Ovary (tissue), 3 donors: ENCODE measurements at regions not wholly inside any gene's neighbourhood (a gene's known extent, or its start where the extent isn't known, plus 50 kb on each side); places are given as distances from the start of the nearest gene placed in this dataset.

Experiments used
- POLR2A ChIP-seq: fragments of 450-650 bp; IDR thresholded peaks from one replicate; pipeline ENCODE4 v1.6.1; 2017; ENCODE audit warnings: antibody characterized with exemption, mild to moderate bottlenecking, moderate library complexity
- TF ChIP-seq, protein P1 (sequence below), 3 donors: fragments of 450-650 bp in 2 of 3; fragments of 200-600 bp in 1 of 3; IDR thresholded peaks; one replicate each; pipeline versions ENCODE4 v1.5.1 to v1.8.0; 2016 to 2022; ENCODE audit warnings: antibody characterized with exemption in 3 of 3, mild to moderate bottlenecking in 1 of 3
- donor health status: DM: no; HTN: no; CAD: no.

DNA sequence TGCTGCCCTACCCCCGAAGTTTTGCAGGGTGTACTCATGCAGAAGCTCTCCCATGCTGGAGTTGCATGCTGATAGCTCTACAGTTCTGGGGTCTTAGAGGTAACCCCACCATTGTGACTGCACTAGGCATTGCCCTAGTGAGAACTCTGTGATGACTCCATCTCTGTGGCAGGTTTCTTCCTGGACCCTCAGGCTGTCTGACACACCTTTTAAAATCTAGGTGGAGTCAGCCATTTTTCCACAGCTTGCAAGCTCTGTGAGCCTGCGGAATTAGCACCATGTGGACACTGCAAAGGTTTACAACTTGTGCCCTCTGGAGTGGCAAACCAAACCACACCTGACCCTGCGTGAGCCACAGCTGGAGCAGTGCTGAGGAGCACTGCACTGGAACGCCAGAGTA lies 636.2 kb upstream of the SPRY2 start:
- TF ChIP-seq, protein P1, sequence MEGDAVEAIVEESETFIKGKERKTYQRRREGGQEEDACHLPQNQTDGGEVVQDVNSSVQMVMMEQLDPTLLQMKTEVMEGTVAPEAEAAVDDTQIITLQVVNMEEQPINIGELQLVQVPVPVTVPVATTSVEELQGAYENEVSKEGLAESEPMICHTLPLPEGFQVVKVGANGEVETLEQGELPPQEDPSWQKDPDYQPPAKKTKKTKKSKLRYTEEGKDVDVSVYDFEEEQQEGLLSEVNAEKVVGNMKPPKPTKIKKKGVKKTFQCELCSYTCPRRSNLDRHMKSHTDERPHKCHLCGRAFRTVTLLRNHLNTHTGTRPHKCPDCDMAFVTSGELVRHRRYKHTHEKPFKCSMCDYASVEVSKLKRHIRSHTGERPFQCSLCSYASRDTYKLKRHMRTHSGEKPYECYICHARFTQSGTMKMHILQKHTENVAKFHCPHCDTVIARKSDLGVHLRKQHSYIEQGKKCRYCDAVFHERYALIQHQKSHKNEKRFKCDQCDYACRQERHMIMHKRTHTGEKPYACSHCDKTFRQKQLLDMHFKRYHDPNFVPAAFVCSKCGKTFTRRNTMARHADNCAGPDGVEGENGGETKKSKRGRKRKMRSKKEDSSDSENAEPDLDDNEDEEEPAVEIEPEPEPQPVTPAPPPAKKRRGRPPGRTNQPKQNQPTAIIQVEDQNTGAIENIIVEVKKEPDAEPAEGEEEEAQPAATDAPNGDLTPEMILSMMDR (IDR thresholded peaks at IDR 0.05): no peak
- TF ChIP-seq POLR2A: no peak
